Loucy (cell line): ENCODE measurements at regions not wholly inside any gene's neighbourhood (a gene's known extent, or its start where the extent isn't known, plus 50 kb on each side); places are given as distances from the start of the nearest gene placed in this dataset.

Source experiments
- EZH2phosphoT487 ChIP-seq: fragments of 200-600 bp; IDR thresholded peaks from 2 replicates; pipeline ENCODE4 v1.6.1; 2018; ENCODE audit warnings: antibody characterized with exemption, mild to moderate bottlenecking, moderate library complexity, borderline replicate concordance
- TF ChIP-seq, protein P1 (sequence below): fragments of 200-600 bp; sonication (generic); conservative IDR thresholded peaks from 2 replicates; pipeline ENCODE4 v1.5.1; 2014; ENCODE audit warnings: mild to moderate bottlenecking, antibody characterized with exemption, low read length

DNA sequence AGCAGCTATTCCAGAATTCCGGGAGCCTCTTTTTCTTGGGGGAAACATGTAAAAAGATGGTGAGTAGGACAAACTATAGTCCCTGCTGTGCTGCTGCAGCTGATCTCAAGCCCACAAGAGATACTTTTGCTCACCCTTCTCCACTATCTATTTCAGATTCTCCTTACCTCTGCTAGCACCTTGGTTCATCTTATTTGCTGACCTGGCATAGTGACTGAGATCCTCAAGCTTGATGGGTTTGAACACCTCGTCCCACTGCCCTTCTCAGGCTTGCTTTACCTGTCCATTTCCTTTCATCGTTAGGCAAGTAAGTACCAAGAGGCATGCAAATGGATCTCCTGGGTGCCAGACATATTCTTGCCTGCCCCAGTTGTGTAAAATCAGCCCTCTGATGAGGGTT lies 338.4 kb upstream of the SMARCA2 start:
- TF ChIP-seq, protein P1, sequence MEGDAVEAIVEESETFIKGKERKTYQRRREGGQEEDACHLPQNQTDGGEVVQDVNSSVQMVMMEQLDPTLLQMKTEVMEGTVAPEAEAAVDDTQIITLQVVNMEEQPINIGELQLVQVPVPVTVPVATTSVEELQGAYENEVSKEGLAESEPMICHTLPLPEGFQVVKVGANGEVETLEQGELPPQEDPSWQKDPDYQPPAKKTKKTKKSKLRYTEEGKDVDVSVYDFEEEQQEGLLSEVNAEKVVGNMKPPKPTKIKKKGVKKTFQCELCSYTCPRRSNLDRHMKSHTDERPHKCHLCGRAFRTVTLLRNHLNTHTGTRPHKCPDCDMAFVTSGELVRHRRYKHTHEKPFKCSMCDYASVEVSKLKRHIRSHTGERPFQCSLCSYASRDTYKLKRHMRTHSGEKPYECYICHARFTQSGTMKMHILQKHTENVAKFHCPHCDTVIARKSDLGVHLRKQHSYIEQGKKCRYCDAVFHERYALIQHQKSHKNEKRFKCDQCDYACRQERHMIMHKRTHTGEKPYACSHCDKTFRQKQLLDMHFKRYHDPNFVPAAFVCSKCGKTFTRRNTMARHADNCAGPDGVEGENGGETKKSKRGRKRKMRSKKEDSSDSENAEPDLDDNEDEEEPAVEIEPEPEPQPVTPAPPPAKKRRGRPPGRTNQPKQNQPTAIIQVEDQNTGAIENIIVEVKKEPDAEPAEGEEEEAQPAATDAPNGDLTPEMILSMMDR = no peak
- TF ChIP-seq EZH2phosphoT487 = no peak
